Stomach (tissue), 8 donors: ENCODE measurements at regions not wholly inside any gene's neighbourhood (a gene's known extent, or its start where the extent isn't known, plus 50 kb on each side); places are given as distances from the start of the nearest gene placed in this dataset.

ENCODE experiments used
- DNase-seq, 2 donors: peaks; one replicate each; pipeline versions ENCODE4 v3.0.0 to v3.0.0-alpha.2; 2013 to 2019
- H3K27ac ChIP-seq, 5 donors: fragments of 200-600 bp in 4 of 5; sonication (generic) in 4 of 5; one replicate each; pipeline ENCODE4 v1.5.1; 2013 to 2019; ENCODE audit warnings: mild to moderate bottlenecking in 1 of 5, moderate library complexity in 1 of 5
- H3K27me3 ChIP-seq, 3 donors: fragments of 200-600 bp; sonication (generic); one replicate each; pipeline ENCODE4 v1.5.1; 2017 to 2019; ENCODE audit warnings: mixed run types in 1 of 3
- H3K36me3 ChIP-seq, 4 donors: fragments of 200-600 bp; sonication (generic); 1 replicate in 3 of 4; 2 replicates in 1 of 4; pipeline ENCODE4 v1.5.1; 2016 to 2019
- H3K4me1 ChIP-seq, 4 donors: fragments of 200-600 bp; sonication (generic); one replicate each; pipeline ENCODE4 v1.5.1; 2016 to 2019
- H3K4me3 ChIP-seq, 4 donors: fragments of 200-600 bp; sonication (generic) in 3 of 4; one replicate each; pipeline ENCODE4 v1.5.1; 2016 to 2019; ENCODE audit warnings: mild to moderate bottlenecking in 1 of 4
- H3K9me3 ChIP-seq, 4 donors: fragments of 200-600 bp; sonication (generic); one replicate each; pipeline ENCODE4 v1.5.1; 2016 to 2019
- EP300 ChIP-seq: sonication (generic); formaldehyde crosslinking; IDR thresholded peaks from one replicate; pipeline ENCODE4 v1.6.1; 2017; ENCODE audit warnings: antibody characterized with exemption
- POLR2A ChIP-seq, 4 donors: fragments of 450-650 bp; IDR thresholded peaks; one replicate each; pipeline ENCODE4 v1.6.1; 2016; ENCODE audit warnings: antibody characterized with exemption in 4 of 4, control low read depth in 2 of 4, mild to moderate bottlenecking in 1 of 4, moderate library complexity in 1 of 4
- POLR2AphosphoS5 ChIP-seq, 3 donors: sonication (generic); formaldehyde crosslinking; IDR thresholded peaks; one replicate each; pipeline ENCODE4 v1.6.1; 2016; ENCODE audit warnings: antibody characterized with exemption in 3 of 3
- WGBS, 5 donors: extraction: QIAGEN DNeasy Blood & Tissue Kit in 3 of 5; methylation state at CpG; one replicate each; pipeline versions ENCODE4 v1.1.5 to v1.1.7; 2013 to 2018; 5-methylcytosine and 5-hydroxymethylcytosine counted together
- intact Hi-C: fragments of 100-400 bp; cut with DNase I; formaldehyde crosslinking; loops from one replicate; pipeline ENCODE4 v1.15.1; 2023; ENCODE audit warnings: low total_unique reads
- TF ChIP-seq, protein P1 (sequence below), 7 experiments: fragments of 450-650 bp in 4 of 7; fragments of 200-600 bp in 3 of 7; sonication (generic) in 3 of 7; IDR thresholded peaks; one replicate each; pipeline ENCODE4 v1.5.1; 2016 to 2019; ENCODE audit warnings: antibody characterized with exemption in 7 of 7, control low read depth in 2 of 7, mild to moderate bottlenecking in 1 of 7
- donor health status: healthy with polysubstance abuse.
- donor health status: Bipolar disorder and iron deficiency.
- donor health status: healthy.

DNA sequence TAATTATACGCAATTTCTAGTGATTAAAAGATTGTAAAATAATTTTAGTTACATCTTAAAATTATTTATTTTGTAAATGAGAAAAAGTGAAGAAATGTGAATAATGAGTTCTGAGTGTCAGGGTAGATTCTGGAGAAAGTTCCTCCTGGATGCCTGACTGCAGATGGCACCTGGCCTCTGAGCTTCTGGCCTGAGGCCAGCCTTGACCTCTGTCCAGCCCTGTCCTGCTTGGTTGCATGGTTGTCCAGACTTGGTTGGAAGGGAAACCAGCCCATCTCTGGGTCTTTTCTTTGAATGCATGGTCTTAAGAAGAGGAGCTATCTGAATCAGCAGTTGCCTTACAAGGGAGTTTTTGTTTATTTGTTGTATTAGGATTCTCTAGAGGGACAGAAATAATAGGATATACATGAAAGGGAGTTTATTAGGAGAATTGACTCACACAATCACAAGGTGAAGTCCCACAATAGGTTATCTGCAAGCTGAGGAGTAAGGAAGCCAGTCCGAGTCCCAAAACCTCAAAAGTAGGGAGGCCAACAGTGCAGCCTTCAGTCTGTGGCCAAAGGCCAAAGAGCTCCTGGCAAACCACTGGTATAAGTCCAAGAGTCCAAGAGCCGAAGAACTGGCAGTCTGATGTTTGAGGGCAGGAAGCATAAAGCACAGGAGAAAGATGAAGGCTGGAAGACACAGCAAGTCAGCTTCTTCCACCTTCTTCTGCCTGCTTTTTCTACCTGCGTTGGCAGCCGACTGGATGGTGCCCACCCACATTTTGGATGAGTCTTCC, 385.8 kb downstream of the ZNF536 start:
- no peaks in the 10 kb centered on the region for H3K36me3 ChIP-seq
- H3K27ac ChIP-seq: no peak overlapping the region
- intact Hi-C loops: no loop called here
- H3K4me1 ChIP-seq: no peaks in the 10 kb centered on the region
- no peak for DNase-seq
- no peaks in the 10 kb centered on the region for H3K9me3 ChIP-seq
- H3K27me3 ChIP-seq: no peaks in the 10 kb centered on the region
- 69 to 85% (median 84%) methylated on average over 5 of the region's 5 CpGs for WGBS, 5 donors
- TF ChIP-seq, protein P1, sequence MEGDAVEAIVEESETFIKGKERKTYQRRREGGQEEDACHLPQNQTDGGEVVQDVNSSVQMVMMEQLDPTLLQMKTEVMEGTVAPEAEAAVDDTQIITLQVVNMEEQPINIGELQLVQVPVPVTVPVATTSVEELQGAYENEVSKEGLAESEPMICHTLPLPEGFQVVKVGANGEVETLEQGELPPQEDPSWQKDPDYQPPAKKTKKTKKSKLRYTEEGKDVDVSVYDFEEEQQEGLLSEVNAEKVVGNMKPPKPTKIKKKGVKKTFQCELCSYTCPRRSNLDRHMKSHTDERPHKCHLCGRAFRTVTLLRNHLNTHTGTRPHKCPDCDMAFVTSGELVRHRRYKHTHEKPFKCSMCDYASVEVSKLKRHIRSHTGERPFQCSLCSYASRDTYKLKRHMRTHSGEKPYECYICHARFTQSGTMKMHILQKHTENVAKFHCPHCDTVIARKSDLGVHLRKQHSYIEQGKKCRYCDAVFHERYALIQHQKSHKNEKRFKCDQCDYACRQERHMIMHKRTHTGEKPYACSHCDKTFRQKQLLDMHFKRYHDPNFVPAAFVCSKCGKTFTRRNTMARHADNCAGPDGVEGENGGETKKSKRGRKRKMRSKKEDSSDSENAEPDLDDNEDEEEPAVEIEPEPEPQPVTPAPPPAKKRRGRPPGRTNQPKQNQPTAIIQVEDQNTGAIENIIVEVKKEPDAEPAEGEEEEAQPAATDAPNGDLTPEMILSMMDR (IDR thresholded peaks at IDR 0.05): no peak
- TF ChIP-seq POLR2AphosphoS5 (IDR thresholded peaks at IDR 0.05): no peak
- TF ChIP-seq EP300: no peak
- no peak for TF ChIP-seq POLR2A (IDR thresholded peaks at IDR 0.05)
- no peak overlapping the region for H3K4me3 ChIP-seq

DNA sequence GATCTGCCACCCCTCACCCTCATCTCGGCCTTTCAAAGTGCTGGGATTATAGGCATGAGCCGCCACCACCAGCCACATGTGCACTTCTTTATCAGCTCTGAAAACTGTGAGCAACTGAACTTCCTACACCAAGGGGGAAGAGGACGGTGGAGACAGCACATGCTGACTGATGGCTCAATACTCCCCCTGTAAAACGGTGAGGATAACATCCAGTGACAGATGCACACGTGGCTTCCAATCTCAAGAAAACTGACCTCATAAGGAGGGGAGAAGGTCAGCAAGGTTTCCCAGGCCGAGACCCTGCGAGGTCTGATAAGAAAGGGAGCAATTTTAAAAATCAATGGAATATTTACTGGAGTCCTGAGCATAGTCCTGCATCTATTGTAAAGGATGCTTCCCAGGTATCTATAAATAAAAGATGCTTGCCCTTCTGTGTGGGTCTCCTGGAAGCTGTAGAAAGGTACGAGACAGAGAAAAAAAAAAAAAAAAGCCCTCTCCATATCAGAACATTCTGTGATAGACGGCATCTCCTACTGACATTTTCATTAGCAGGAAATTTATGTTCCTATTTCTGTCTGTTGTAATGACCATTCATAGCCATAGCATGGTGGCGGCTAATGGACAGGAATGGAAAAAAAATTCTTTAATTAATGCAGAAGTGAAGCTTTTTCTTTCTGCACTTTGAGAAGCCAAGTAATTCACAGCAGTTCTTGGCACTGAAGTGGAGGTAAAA, 385.1 kb downstream of the ZNF536 start:
- 67 to 73% (median 72%) methylated on average over 10 of the region's 10 CpGs for WGBS, 5 donors
- H3K27me3 ChIP-seq: no peaks in the 10 kb centered on the region
- DNase-seq: no peak

DNA sequence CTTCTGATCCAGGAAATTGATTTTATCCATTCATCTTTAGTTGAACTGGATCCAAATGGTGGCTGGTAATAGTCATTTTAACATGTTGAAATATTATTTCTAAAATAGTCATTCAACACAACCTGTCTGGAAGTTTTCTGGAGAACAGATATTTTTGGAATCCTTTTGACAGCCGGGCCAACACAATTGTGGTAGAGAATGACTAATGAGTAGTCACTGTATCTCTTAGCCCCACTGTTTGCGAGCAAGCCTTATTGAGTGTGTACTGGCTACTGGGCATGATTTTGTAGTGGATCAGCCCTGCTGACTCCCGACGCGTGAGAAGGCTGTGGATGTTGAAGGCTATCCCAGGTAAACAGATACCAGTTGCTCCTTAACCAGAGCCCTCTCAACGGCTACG, 383.4 kb downstream of the ZNF536 start:
- H3K27ac ChIP-seq: no peak overlapping the region
- peaks cover 0 to 9% (median 6%) of the 10 kb centered on the region in 4 donors for H3K9me3 ChIP-seq
- no peaks in the 10 kb centered on the region for H3K36me3 ChIP-seq
- H3K27me3 ChIP-seq: no peaks in the 10 kb centered on the region
- WGBS, 5 donors: 65 to 95% (median 91%) methylated on average over 7 of the region's 7 CpGs
- H3K4me1 ChIP-seq: no peaks in the 10 kb centered on the region
- DNase-seq: no peak
- TF ChIP-seq POLR2AphosphoS5 (IDR thresholded peaks at IDR 0.05) (no peak), POLR2A (IDR thresholded peaks at IDR 0.05) (no peak), EP300 (no peak)
- TF ChIP-seq, protein P1 (IDR thresholded peaks at IDR 0.05): no peak
- intact Hi-C loops: no loop called here
- H3K4me3 ChIP-seq: no peak overlapping the region

More for the DNA sequence above, 385.1 kb downstream of the ZNF536 start:
- H3K36me3 ChIP-seq: no peaks in the 10 kb centered on the region
- H3K9me3 ChIP-seq: no peaks in the 10 kb centered on the region
- H3K27ac ChIP-seq: no peak overlapping the region
- TF ChIP-seq POLR2AphosphoS5 (IDR thresholded peaks at IDR 0.05) (no peak), POLR2A (IDR thresholded peaks at IDR 0.05) (no peak), EP300 (no peak)
- TF ChIP-seq, protein P1 (IDR thresholded peaks at IDR 0.05): no peak
- no peak overlapping the region for H3K4me3 ChIP-seq
- intact Hi-C loops: no loop called here
- no peaks in the 10 kb centered on the region for H3K4me1 ChIP-seq

DNA sequence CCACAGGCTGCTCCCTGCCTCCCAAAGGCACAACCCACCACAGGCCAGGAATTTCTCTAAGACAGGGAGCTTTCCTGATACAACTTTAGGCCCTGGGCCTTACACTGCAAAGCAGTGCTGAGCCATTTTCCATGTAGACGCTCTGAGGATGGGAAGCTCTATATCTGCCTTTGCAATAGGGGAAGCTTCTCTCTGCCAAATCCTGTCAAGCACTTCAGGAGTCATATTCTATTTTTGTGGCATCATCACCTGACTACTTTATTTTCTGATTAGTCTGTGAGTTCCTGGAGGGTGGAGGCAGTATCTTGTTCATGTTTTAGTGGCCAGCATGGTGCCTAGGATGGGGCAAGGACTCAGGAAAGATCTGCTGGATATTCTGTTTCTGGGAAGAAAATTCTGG, 382.0 kb downstream of the ZNF536 start:
- 67 to 89% (median 78%) methylated on average over 1 of the region's 1 CpG for WGBS, 5 donors
- TF ChIP-seq POLR2A (IDR thresholded peaks at IDR 0.05) (no peak), EP300 (no peak), POLR2AphosphoS5 (IDR thresholded peaks at IDR 0.05) (no peak)
- TF ChIP-seq, protein P1 (IDR thresholded peaks at IDR 0.05): no peak

More for the DNA sequence above, 382.0 kb downstream of the ZNF536 start:
- intact Hi-C loops: no loop called here
- no peak for DNase-seq
- H3K4me1 ChIP-seq: no peaks in the 10 kb centered on the region
- H3K27ac ChIP-seq: no peak overlapping the region
- H3K9me3 ChIP-seq: peaks cover 7 to 23% (median 20%) of the 10 kb centered on the region in 4 donors
- H3K4me3 ChIP-seq: no peak overlapping the region
- no peaks in the 10 kb centered on the region for H3K36me3 ChIP-seq
- H3K27me3 ChIP-seq: no peaks in the 10 kb centered on the region
